Endothelial cell of umbilical vein (primary cell): ENCODE measurements at regions not wholly inside any gene's neighbourhood (a gene's known extent, or its start where the extent isn't known, plus 50 kb on each side); places are given as distances from the start of the nearest gene placed in this dataset.

Experiments
- BruUV-seq: library from RNA; stranded (reverse); fragments of 400-500 nt; replicated peaks from 2 replicates; lab custom pipeline; 2021; lab: Mats Ljungman, UMichigan
- CTCF ChIA-PET: fragments of 300-600, 350-600 bp; sonication (Branson Sonifier 250); formaldehyde crosslinking; loops from one replicate; lab custom pipeline; 2021; ENCODE audit warnings: antibody characterized with exemption, inconsistent platforms; lab: Charles Lee
- POLR2A ChIA-PET: fragments of 300-600, 350-600 bp; sonication (Branson Sonifier 250); formaldehyde crosslinking; loops from one replicate; lab custom pipeline; 2021; ENCODE audit warnings: antibody characterized with exemption, inconsistent platforms; lab: Charles Lee
- DNase-seq: peaks from one replicate; pipeline ENCODE4 v3.0.0-alpha.2; 2011; ENCODE audit warnings: low read depth, low spot score
- FAIRE-seq: peaks from 2 replicates; lab custom pipeline; 2011; peaks lifted over from hg19 to GRCh38; lab: Jason Lieb, UNC
- H2AFZ ChIP-seq: 2 replicates; pipeline ENCODE4 v1.6.0; 2012; ENCODE audit warnings: low read depth, low read length, control low read depth, inconsistent platforms
- H3K27ac ChIP-seq: 2 replicates; pipeline ENCODE4 v1.5.1; 2011; ENCODE audit warnings: low read depth, mild to moderate bottlenecking, control low read depth, low read length, moderate library complexity; ENCODE audit not compliant: insufficient read depth
- H3K27me3 ChIP-seq, 2 experiments: 2 replicates each; pipeline versions ENCODE4 v1.6.0 to v1.6.1; 2011; ENCODE audit warnings: low read length in 2 of 2, mixed read lengths in 1 of 2; ENCODE audit not compliant: control insufficient read depth in 2 of 2, insufficient read depth in 2 of 2
- H3K36me3 ChIP-seq, 2 experiments: 2 replicates in 1 of 2; 3 replicates in 1 of 2; pipeline ENCODE4 v1.5.1; 2011; ENCODE audit warnings: low read length in 2 of 2, mild to moderate bottlenecking in 1 of 2, moderate library complexity in 1 of 2; ENCODE audit not compliant: control insufficient read depth in 2 of 2, insufficient read depth in 2 of 2; ENCODE audit errors: extremely low read depth in 1 of 2
- H3K4me1 ChIP-seq: 3 replicates; pipeline ENCODE4 v1.5.1; 2011; ENCODE audit warnings: mild to moderate bottlenecking, low read length; ENCODE audit not compliant: control insufficient read depth, insufficient read depth; ENCODE audit errors: extremely low read depth
- H3K4me2 ChIP-seq: 2 replicates; pipeline ENCODE4 v1.6.1; 2011; ENCODE audit warnings: low read length, control low read depth, mixed read lengths; ENCODE audit not compliant: insufficient read depth
- H3K4me3 ChIP-seq, 3 experiments: fragments of 200-600 bp in 1 of 3; sonication (generic), shearing (Covaris generic) in 1 of 3; replicated peaks in 1 of 3; 2 replicates each; pipeline ENCODE4 v1.5.1; 2011 to 2016; ENCODE audit warnings: control low read depth in 3 of 3, low read length in 3 of 3, mild to moderate bottlenecking in 2 of 3, inconsistent platforms in 1 of 3, low read depth in 1 of 3, moderate library complexity in 1 of 3; ENCODE audit not compliant: insufficient read depth in 1 of 3
- H3K79me2 ChIP-seq: 2 replicates; pipeline ENCODE4 v1.6.0; 2012; ENCODE audit warnings: low read length, inconsistent platforms; ENCODE audit not compliant: control insufficient read depth, insufficient read depth
- H3K9ac ChIP-seq: replicated peaks from 2 replicates; pipeline ENCODE3; 2011; ENCODE audit warnings: low read length, control low read depth; ENCODE audit not compliant: insufficient read depth; ENCODE audit errors: extremely low read depth
- H3K9me1 ChIP-seq: replicated peaks from 3 replicates; pipeline ENCODE4 v1.6.0; 2011; ENCODE audit warnings: mild to moderate bottlenecking, low read length; ENCODE audit not compliant: control insufficient read depth, insufficient read depth; ENCODE audit errors: extremely low read depth
- H3K9me3 ChIP-seq: replicated peaks from 2 replicates; pipeline ENCODE4 v1.5.1; 2012; ENCODE audit warnings: low read length, inconsistent platforms; ENCODE audit not compliant: control insufficient read depth, insufficient read depth
- H4K20me1 ChIP-seq: replicated peaks from 2 replicates; pipeline ENCODE3; 2011; ENCODE audit warnings: mild to moderate bottlenecking, low read length; ENCODE audit not compliant: control insufficient read depth, insufficient read depth; ENCODE audit errors: extremely low read depth
- CTCF ChIP-seq, 2 donors: IDR thresholded peaks; 1 replicate in 1 of 2; 2 replicates in 1 of 2; pipeline ENCODE4 v1.5.1; 2011; ENCODE audit warnings: low read length in 2 of 2, mild to moderate bottlenecking in 2 of 2, moderate library complexity in 2 of 2, control low read depth in 1 of 2, inconsistent platforms in 1 of 2, low read depth in 1 of 2; ENCODE audit not compliant: insufficient read depth in 1 of 2; ENCODE audit errors: extremely low read depth in 1 of 2
- EZH2 ChIP-seq: IDR thresholded peaks from 2 replicates; pipeline ENCODE4 v1.6.1; 2012; ENCODE audit warnings: borderline replicate concordance, low read depth, mild to moderate bottlenecking, moderate library complexity, low read length, inconsistent platforms; ENCODE audit not compliant: severe bottlenecking
- FOS ChIP-seq: IDR thresholded peaks from 2 replicates; pipeline ENCODE4 v1.6.1; 2011; ENCODE audit warnings: mild to moderate bottlenecking, low read length, moderate library complexity, borderline replicate concordance; ENCODE audit not compliant: insufficient read depth
- GATA2 ChIP-seq: IDR thresholded peaks from 2 replicates; pipeline ENCODE4 v1.7.0; 2011; ENCODE audit warnings: low read depth, mild to moderate bottlenecking, moderate library complexity, mixed read lengths, low read length; ENCODE audit not compliant: insufficient read length, insufficient read depth
- JUN ChIP-seq: IDR thresholded peaks from 2 replicates; pipeline ENCODE4 v1.6.1; 2011; ENCODE audit warnings: borderline replicate concordance, low read depth; ENCODE audit not compliant: insufficient read length, insufficient read depth
- MAX ChIP-seq: IDR thresholded peaks from 2 replicates; pipeline ENCODE4 v1.6.1; 2011; ENCODE audit not compliant: insufficient read depth, insufficient read length
- MYC ChIP-seq: IDR thresholded peaks from one replicate; pipeline ENCODE4 v1.6.1; 2011; ENCODE audit warnings: mild to moderate bottlenecking, low read depth, low read length
- POLR2A ChIP-seq: IDR thresholded peaks from 2 replicates; pipeline ENCODE4 v1.6.1; 2012; ENCODE audit warnings: low read depth, mild to moderate bottlenecking, control low read depth, low read length
- POLR2AphosphoS5 ChIP-seq: IDR thresholded peaks from 2 replicates; pipeline ENCODE4 v1.6.1; 2012; ENCODE audit warnings: low read depth, mild to moderate bottlenecking, control low read depth, low read length, moderate library complexity; ENCODE audit not compliant: insufficient read depth
- dilution Hi-C: fragments of 300-500 bp; cut with MboI; formaldehyde crosslinking; loops from one replicate; pipeline ENCODE4 v1.15.0; 2019; ENCODE audit warnings: low sequenced_read_pairs; ENCODE audit not compliant: extremely low pct_ligation_motif_present
- intact Hi-C: fragments of 100-400 bp; cut with micrococcal nuclease; formaldehyde crosslinking; loops from one replicate; pipeline ENCODE4 v1.10.0; 2022

GRCh38 chr18:44136326-44136725 lies 544.4 kb upstream of the SETBP1 start:
- FAIRE-seq (no peak), DNase-seq (no peak)
- intact Hi-C loops = no loop called here
- H3K36me3 ChIP-seq = no peaks in the 10 kb centered on the region
- no peaks in the 10 kb centered on the region for H3K27me3 ChIP-seq
- H3K4me2 ChIP-seq = no peak overlapping the region
- H2AFZ ChIP-seq = no peak overlapping the region
- no peaks in the 10 kb centered on the region for H3K9me1 ChIP-seq
- dilution Hi-C loops = no loop called here
- H3K79me2 ChIP-seq = no peaks in the 10 kb centered on the region
- no peaks in the 10 kb centered on the region for H3K9me3 ChIP-seq
- no peak overlapping the region for H3K27ac ChIP-seq
- no peak for TF ChIP-seq FOS
- no peak for TF ChIP-seq MYC
- no peak for TF ChIP-seq POLR2AphosphoS5
- TF ChIP-seq GATA2 = no peak
- no peak for TF ChIP-seq EZH2
- no peak for TF ChIP-seq POLR2A
- TF ChIP-seq MAX = no peak
- TF ChIP-seq JUN = no peak
- no peak for TF ChIP-seq CTCF (IDR thresholded peaks at IDR 0.05; ENCODE audit: extremely low read depth in 1 of 2, insufficient read depth in 1 of 2, low read depth in 1 of 2, low read length in 2 of 2)
- H3K9ac ChIP-seq = no peak overlapping the region
- H4K20me1 ChIP-seq = no peaks in the 10 kb centered on the region
- no TSS peak for BruUV-seq
- ChIA-PET CTCF (no interaction called here), POLR2A (no interaction called here)
- H3K4me3 ChIP-seq = no peak overlapping the region
- H3K4me1 ChIP-seq = no peaks in the 10 kb centered on the region
